ENCODE measurements at regions not wholly inside any gene's neighbourhood (a gene's known extent, or its start where the extent isn't known, plus 50 kb on each side); places are given as distances from the start of the nearest gene placed in this dataset.

- TF ChIP-seq EZH2 (IDR thresholded peaks at IDR 0.05; ENCODE audit: low read depth, low read length, severe bottlenecking) = no peak
- TF ChIP-seq POU5F1 (IDR thresholded peaks at IDR 0.05; ENCODE audit: low read depth, low read length) = no peak
- no peak for TF ChIP-seq JUN (IDR thresholded peaks at IDR 0.05; ENCODE audit: low read depth, low read length)
- TF ChIP-seq PHF8 (conservative IDR thresholded peaks at IDR 0.05; ENCODE audit: low read depth, low read length) = no peak
These were observed 1126.5 kb downstream of the NSUN3 start (continued) for GRCh38 chr3:95189348-95189747.

Measured in H1 (cell line).